GM19238 (cell line): ENCODE measurements at regions not wholly inside any gene's neighbourhood (a gene's known extent, or its start where the extent isn't known, plus 50 kb on each side); places are given as distances from the start of the nearest gene placed in this dataset.
"Not testable (repeated sequence)": the region's sequence is repeated elsewhere in the genome, so short reads cannot be mapped to it uniquely, and the experiment has no call there.

Experiments
- DNase-seq: peaks from one replicate; pipeline ENCODE4 v3.0.0; 2011; ENCODE audit warnings: low spot score; ENCODE audit not compliant: insufficient read length

DNA sequence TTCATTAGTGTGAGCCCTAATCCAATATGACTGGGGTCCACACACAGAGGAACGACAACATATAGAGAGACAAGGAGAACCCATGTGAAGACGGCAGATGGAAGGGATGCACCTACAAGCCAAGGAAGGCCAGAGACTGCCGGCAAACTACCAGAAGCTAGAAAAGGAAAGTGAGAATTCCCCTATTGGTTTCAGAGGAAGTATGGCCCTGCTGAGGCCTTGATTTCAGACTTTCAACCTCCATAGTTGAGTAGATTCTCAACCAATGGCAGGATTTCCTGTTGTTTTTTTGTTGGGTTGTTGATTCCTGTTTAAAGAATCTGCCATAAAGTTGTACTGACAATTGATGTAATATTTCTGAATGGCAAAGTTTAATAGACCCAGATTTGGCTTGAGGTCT lies 241.5 kb downstream of the SATB2 start:
- DNase-seq: no peak

DNA sequence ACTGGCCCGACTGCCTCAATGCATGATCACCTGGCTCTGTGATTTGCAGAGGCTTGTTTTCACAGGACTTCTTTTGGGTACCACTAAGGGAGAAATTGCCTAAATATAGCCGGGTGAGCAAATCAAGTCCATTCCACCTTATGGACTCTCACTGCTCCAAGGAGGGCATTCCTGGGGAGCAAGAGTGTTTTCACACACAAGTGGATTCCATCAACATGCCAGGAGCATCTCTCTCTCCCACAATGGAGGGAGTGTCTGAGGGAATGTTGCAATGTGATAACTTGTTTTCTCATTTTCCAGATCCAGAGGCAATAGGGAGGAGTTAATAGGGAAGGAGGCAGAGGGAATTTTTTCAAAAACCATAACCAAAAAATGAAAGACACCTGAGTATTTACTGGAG lies 250.7 kb downstream of the SATB2 start:
- no peak for DNase-seq

DNA sequence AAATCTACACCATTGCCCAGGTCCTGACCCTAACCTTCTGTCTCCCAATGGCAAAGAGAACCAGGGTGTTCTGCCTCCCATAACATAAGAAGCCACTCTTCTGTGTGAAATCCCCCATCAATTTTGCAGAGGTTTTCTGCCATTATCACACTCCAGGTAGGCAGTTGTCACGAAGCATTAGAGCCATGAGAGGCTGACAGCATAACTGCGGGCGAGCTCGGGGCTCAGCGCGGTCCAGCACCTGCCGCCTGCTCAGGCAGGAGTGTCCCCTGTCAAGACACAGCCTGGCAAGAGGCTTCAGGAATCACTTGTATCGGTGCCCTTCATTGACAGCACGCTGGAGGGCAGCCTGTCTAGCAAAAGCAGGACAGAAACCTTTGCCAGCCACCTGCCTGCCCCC lies 251.2 kb downstream of the SATB2 start:
- no peak for DNase-seq

DNA sequence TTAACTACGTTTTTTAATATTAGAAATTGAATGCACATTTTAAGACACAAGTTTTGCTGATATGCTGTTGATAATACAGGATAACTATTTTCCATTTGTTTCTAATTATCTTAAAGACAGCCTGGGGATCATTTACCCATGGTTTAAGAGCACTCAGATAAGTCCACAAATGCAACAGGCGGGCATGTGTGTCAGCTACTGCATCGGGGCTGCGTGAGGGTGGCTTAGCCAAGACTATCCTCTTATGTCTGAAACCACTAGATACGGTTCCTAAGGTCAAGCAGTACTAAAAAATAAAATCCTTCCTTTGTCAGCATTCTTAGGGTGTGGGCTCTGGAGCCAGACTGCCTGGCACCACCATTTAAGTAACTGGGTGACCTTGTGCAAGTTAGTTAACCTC lies 254.8 kb downstream of the SATB2 start:
- DNase-seq: no peak

DNA sequence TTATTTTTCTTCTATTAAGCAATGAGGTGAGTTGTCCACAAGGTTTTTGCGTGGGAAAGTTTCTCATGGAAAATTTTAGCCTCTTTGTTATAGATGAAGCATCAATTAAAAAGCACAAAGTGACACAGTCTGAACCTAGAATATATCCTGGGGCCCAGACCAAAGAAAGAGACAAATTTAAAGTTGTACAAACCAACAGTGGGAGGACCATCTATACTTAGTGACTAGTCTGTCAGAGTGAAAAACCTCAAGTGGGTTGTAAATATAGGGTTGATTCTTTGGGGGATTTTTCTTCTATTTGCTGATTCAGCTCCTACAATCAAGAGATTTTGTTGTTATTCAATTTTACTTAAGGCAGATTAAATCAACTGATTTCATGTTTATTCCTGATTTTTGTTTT lies 256.2 kb downstream of the SATB2 start:
- no peak for DNase-seq

DNA sequence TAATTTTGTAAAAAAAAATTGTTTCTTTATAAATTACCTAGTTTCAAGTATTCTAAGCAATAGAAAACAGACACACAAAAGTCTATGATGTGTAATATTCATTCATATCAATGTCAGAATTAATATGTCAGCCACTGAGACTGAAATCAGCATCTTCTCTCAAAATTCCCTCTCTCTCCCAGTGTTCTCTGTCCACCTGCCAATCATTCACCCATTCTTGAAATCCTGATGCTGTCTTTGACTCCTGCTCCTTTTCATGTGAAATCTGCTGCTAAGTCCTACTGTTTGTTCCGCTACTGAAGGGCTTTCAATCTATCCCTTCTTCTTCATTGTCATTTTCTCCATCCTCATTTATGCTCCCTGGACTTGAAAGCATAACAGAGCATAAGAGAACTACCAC lies 257.9 kb downstream of the SATB2 start:
- DNase-seq: no peak

DNA sequence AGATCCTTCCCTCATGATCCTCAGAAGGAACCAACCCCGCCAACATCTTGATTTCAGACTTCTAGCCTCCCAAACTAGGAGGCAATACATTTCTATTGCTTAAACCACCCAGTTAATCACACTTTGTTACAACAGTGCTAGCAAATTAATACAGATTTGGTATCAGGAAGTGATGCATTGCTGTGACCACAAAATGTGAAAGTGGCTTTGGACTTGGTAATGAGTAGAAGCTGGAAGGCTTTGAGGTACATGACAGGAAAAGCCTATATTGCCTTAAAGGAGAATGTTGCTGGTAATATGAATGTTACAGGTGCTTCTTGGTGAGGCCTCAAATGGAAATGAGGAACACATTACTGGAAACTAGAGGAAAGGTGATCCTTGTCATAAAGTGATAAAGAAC lies 260.3 kb downstream of the SATB2 start:
- no peak for DNase-seq

DNA sequence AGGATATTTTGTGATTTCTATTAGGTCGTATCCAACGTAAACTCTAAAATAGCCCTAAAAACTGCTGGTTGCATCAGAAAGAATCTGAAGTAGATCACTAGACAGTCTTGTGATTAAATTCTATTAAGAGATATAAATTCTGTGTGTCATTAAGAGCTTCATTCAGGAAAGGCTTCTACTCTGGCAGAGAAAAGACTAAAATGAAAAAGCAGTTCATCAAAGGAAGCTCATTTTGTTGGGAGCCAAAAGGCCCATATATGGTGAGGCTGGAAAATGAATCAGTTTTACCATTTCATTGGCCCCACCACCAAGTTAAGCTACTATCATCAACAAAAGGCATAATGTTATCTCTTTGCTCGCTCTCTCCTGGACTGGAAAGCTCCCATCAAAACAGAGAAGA lies 261.1 kb downstream of the SATB2 start:
- DNase-seq: no peak

DNA sequence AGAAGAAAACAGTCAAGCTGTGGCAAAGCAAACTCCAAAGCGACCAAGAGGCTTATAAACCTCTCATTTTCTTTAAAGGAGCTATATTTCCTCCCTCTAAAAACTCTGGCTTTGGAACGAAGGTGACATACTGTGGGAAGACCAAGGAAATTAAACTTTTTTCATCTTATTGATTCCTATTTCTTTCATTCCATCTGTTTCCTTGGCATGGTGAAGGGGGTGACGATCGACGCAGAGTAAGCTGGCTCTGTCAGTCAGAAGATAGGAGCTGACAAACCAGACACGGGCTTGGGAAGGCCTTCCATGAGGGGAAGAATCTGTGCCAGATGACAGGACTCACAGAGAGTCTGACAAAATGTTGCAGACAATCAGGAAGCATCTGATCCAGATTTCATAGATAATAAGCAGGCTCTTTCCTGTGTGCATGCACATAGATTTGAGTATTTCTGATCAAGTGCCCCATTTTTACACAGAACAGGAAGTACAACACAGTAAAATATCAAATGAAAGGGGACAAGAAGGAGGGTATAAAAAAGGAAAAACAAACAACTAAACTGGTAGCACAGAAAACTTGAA lies 261.7 kb downstream of the SATB2 start:
- no peak for DNase-seq

DNA sequence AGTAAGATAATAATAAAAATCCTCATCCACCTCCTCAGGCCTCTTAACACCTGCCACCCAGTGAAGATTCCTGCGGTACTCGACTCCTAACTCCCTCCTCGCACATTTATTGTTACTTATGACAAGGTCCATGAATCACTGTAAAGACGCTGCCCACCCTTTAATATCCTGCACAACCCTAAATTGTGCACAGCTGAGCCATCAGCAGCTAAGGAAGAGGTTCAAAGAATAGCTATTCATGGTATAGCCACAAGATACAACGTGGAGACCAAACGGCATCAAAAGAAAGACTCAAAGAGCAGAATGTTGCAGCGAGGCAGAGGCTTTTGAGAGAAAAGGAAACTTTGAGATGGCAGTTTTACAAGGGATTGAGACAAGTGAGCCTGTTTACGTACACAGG lies 266.3 kb downstream of the SATB2 start:
- no peak for DNase-seq

DNA sequence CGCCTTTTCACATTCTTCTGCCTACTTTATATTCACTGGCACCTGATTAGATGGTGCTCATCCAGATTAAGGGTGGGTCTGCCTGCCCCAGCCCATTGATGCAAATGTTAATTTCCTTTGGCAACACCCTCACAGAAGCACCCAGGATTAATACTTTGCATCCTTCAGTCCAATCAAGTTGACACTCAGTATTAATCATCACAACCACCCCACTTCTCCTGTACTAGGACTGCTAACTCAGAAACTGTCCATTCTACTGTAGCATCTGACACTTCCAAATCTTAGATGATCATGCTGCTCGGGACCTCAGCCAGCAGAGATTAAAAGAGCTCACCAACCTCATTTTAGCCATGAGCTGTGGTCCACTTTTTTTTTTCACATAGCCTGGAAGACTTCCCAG lies 268.5 kb downstream of the SATB2 start:
- DNase-seq: no peak

DNA sequence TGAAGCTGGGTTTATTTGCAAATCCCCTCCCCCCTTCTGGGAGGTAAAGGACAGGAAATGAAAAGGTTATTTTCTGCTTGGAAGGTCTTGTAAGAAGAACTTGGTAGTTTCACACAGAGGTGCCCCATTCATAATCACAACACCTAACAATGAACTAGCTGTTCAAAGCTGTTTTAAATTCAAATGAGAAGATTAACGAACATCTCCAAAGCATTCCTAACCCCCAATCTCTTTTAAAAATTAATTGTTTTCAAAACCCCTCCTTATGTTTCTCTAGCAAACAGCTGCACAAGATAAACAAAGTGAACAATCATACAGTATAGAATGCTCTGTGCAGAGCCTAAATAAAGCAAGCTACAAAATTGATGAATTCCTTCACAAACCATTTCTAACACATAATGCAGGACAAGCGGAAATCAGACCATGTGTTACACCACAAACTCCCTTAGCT lies 271.4 kb downstream of the SATB2 start:
- no peak for DNase-seq

DNA sequence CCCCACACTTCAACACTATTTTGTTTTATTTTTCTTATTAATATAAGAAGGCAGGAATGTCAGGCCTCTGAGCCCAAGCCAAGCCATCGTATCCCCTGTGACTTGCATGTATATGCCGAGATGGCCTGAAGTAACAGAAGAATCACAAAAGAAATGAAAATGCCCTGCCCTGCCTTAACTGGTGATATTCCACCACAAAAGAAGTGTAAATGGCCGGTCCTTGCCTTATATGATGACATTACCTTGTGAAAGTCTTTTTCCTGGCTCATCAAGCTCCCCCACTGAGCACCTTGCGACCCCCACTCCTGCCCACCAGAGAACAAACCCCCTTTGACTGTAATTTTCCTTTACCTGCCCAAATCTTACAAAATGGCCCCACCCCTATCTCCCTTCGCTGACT lies 272.6 kb downstream of the SATB2 start:
- DNase-seq: not testable (repeated sequence)

DNA sequence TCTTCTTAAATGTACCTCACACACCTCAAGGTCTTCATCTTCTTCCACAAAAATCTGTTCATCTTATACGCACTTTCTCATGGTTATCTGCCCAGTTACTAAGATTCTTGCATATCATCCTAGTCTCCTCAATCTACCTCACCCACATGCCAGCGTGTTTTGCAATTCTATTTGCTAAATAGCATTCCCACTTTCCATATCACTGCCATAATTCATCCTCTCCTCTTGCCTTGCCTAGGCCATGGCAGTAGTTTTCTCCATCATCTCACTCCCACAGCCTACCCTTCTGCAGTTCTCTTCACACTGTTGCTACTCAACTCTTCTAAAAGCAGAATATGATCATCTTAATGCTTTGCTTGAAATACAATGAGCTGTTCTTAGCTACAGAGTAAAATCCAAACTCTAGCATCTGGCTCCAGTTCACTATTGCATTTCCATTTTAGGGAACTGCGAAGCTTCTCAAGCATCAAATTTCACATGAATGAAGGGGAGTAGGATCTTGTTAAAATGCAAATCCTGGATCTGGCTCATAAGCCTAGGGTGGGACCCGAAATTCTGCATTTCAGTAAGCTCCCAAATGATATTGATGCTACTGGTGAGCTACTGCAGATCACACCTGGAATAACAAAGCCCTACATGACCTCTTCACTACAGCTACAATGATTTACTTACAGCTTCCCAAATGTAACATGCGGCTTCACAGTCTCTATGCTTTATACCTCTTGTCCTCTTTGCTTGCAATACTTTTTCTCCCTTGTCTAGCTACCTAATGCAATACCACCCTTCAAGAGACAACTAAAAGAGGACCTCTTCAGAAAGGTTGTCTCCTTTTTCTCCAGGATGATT lies 293.9 kb downstream of the SATB2 start:
- no peak for DNase-seq

DNA sequence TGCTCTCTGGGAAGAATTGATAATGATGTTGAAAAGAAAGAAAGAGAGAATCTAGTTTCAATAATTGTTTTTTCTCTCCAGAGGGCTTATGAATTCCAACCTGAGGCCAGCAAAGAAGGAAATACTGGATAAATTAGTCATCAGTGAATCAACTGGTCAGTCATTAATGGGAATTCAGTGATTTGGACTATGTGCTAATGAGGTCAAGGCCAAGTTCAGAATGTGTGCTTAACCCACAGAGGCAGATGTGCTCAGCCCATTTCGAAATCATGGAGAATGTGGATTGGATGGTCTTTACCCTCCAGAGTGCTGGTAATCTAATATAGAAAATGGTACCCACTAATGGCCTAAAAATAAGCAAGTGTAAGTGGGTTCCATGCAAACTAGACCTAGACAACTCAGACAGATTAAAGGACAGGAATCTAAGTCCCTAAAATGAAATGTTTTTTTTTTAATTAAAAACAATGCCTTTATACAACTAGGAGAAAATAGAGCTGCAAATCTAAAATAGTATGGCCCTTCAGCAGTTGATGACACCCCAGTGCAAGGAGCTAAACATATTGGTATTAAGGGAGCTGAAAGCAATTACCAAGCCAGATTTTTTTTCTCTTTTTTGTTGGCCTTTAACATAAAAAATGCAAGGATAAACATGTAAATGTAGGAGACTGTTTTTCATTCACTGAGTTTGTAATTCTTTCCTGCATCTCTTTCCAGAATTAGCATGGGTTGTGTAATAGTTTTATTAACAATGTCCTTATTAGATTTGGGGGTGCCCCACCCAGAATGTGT lies 296.9 kb downstream of the SATB2 start:
- DNase-seq: no peak

DNA sequence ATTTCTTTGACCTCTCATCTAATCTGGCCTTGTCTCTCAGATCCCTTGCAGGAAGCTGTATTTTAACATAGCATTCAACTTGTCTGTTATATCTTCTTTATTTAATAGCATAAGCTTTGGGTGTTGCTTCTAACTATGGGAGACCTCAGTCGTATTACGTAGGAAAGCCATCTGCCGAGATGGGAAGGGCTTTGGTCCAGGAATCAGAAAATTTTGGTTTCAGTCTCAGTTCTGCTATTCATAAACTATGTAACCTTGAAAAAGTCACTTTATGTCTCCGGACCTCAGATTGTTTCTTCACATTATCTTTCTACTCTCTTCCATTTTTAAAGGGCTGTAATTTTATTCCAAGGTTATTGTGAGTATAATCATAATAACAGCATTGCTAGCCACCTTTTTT lies 297.7 kb downstream of the SATB2 start:
- DNase-seq: no peak

DNA sequence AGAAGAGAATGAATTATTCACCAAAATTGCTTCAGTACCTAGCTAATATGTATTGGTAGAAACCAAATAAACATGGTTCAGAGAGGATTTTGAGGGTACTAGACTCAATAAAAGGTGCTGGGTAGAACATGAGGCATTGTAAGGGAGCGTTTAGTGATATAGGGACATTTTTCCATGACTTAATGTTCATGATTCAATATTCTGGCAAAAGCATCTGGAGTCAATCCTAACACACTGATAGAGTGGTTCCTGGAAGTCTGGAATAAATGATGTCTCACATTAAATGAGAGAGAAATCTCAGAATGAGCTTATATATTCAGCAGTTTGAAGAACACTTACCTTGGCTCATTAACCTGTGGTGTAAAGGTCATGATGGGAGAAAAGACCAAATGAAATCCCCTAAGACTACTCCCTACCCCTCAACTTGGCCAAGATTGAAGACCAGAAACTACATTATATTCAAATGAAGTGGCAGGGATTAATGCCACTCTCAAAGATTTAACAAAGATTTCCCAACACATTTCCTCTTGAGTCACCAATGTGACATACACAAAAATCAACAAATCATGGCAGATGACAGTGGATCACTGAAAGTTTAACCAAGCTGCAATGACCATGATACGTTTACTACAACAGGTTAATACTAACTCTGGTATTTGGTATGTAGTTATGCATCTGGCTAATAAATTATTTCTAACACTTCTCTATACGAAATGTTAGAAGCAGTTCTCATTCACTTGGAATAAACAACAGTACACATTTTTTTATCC lies 309.5 kb downstream of the SATB2 start:
- DNase-seq: no peak

DNA sequence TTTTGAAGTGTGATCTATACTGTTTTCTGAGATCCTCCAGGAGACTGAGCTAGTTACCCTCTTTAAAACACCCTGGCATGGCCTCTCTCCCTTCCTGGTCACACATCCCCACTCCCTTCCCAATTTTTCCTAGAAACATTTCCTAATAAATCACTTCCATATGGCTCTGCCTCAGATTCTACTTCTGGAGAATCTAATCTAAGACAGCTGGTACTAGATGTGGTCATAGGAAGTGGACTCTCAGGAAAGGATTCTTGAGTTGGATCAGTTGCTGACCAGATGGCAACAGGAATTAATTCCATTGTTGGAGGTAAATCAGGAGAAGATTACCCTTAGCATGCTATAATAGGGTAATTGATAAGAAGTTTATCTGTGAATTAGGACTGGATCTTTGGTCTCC lies 310.5 kb downstream of the SATB2 start:
- no peak for DNase-seq

DNA sequence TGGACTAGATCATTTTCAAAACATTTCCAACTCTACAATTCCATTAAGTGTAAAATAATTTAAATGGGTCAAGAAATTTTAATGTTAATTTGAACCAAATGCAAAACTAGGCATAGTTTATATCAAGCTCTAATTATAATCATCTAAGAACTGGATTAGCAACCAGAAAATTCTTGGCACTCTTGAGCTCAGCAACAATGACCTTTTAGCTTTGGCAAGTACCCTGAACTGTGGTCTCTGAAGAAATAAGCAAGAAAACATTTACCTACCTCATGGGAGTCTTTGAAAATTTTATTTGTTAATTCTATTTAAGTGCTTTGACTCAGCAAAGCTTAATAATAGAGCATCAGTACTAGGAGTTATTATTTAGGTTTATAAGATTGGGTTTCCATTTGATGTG lies 313.2 kb downstream of the SATB2 start:
- no peak for DNase-seq

DNA sequence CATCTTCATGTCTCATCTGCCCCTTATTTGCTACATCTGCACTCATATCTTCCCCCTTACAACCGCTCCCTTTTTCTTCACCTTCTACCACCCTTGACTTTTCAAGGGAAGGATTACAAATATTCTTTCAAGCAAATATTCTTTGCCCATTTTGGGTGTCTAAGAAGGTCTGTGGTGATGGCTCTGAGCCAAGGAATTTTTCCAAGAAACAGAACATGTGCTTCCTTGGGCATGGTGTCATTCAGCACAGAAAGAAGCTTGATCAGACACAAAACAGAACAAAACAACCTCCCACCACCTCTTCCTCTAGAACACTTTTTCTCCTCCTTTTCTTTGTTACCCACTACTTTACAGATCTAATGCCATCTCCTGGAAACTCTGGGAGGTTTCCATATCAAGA lies 313.7 kb downstream of the SATB2 start:
- DNase-seq: no peak

DNA sequence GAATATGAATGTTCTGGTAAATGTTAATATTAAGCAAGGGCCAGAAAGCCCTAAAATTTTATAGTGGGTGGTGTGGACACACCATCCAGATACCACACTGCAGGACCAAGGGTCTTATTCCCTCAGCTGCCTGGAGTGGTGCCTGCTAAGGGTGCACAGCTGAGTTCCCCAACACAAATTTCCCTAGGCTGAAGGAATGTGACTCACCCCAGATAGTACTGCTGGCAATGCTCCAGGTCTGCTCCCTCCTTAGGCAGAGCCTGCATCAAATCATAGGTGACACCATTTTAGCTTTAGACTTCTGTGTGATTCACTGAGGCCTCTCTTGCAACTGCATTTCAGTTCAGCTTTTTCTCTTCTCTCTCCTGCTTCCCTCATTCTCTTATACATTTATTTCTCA lies 321.1 kb downstream of the SATB2 start:
- no peak for DNase-seq

DNA sequence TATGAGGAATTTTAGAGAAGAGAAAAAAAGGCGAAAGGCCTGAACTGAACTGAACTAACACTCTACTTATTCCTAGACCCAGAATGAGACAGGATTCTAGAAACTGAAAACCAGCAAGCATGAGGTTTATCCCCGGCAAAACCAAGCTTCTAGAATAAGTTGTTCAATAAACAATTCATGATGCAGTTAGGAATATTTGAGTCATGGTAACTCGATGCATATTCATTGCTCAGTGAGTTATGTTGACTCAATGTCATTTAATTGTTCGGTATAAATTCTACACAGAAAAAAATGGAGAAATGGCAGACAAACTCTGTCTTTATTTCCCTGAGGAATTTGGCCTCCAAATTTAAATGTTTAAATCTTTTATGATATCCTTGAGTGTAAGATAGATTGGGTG lies 321.5 kb downstream of the SATB2 start:
- no peak for DNase-seq
